NCI-H748 treated with DMSO at 0.1 percent for 48 hours (cell line): ENCODE measurements at regions not wholly inside any gene's neighbourhood (a gene's known extent, or its start where the extent isn't known, plus 50 kb on each side); places are given as distances from the start of the nearest gene placed in this dataset.
"Not testable (repeated sequence)": the region's sequence is repeated elsewhere in the genome, so short reads cannot be mapped to it uniquely, and the experiment has no call there.

Experiments used
- DNase-seq: peaks from one replicate; lab custom pipeline; 2025; lab: John Stamatoyannopoulos, UW

DNA sequence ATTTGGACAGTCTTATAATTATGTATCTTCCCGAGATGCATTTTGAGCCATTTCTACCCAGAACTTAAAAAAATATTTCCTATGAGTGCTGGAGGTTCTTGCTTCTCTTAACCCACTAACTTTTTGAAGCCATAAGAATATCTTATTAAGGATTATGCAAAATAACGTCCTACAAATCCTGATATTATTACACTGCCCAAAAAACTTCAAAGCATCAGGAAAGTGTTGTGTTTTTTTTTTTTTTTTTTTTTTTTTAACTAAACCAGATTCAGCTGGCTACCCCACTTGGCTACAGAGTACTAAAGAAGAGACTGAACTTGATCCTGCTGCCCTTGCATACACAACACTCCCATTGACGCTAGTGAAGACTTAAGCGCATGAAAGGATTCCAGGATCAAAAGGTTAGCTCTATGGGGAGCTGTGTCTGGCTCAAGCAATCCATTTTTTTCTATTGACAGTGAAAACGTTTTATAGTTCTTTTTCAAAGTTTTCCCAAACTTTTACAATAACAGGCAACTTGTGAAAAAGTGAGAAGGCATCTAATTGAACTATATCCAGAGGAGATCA is 141.4 kb downstream of the KCNRG start:
- DNase-seq: no peak

DNA sequence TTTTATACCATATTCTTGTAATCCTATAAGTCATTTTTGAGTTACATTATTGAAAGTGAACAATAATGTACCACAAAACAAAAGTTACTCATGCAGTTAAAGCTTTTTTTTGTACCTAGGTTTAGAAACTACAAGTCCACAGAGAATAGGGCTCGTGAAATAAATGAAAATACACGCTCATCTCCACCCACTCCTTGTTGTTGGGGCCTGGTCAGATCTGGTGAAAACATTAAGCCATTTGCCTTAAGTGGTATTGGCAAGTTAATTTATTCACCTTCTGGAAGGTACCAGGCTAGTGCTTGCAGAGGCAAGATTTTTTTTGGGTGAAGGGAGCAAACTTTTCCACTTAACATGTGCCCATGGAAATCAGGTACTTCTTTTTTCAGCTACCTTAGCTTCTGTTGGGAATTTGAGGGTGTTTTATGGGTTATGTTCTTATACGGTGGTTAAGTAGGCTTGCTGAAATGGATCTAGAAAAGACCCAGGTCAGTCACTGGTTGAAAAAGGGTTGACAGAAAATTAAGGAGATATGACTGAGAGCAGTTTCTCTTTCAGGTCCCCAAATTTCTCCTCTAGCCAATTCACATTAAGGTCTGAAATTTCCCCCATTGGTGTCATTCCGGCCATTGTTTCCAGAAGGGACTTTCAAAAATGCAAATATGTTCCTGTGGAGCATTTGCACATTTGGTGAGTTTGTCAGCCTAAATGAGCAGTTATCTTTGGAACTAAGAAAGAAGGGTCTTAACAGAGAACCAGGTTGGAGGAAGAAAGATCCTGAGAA is 143.3 kb downstream of the KCNRG start:
- no peak for DNase-seq

DNA sequence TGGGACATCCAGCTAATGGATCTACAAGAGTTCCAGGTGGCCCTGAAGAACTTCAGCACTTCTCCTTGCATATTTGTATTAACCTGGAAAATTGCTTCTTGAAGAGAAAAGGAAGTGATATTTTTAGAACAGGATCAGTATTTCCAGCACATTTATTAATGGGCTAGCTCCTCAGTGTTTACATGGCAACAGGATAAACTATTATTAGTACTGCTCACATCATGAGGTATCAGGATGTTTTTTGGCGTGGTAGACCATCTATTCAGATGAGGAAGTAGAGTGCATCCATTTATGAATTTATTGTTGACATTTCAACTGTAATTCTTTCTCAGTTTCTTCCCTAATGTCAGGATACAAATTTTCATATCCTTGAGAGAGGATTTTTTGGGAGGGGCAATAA is 144.4 kb downstream of the KCNRG start:
- DNase-seq: no peak

DNA sequence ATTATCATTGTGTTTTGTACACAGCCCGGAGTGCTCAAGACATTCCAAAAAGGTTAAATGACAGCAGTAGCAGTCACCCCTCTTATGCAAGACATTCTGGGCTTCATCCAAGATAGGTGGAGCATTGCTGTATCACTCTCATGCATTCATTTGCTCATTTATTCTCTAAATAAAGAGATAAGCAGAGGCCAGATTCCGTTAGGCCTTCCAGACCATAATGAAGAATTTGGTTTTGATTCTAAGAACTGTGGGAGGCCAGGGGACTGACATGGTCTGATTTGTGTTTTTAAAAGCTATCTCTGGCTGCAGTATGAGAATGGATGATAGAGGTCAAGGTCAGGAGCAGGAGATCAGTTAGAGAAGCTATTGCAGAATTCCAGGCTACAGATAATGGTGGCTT is 145.8 kb downstream of the KCNRG start:
- DNase-seq: no peak

DNA sequence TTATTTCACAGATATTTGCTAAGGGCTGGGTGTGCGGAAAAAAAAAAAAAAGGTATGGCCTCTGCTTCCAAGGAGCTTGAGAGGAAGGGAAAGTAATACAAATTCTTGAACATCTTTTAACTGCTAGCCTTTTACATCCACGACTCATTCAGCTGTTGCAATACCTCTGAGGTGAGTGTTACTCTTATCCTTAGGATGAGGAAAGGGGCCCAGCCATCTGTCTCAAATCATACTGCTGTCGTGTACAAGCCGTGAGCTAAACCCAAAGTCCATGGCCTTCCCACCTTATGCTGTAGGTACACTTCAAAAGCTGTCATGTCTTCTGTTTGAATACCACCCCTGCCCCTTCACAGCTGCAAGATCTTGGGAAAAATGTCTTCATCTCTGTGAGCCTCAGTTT is 146.8 kb downstream of the KCNRG start:
- no peak for DNase-seq

DNA sequence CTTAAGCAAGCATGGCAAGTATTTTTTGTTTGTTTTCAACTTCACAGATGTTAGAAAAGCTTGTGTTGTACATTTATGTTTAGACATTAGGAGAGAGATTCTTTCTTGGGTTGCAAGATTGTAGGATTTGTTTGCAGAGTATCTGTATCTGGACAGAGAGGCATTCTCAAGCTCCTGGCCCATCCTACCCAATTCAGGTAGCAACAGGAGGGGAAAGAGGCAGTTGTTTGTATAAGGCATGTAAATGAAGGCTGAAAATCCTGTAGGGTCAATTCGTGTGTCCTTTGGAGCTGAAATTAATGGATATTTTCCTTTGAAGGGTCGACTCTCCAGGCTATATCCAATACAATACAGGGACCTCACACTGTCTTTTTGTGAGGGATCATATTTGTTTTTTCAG is 147.3 kb downstream of the KCNRG start:
- no peak for DNase-seq

DNA sequence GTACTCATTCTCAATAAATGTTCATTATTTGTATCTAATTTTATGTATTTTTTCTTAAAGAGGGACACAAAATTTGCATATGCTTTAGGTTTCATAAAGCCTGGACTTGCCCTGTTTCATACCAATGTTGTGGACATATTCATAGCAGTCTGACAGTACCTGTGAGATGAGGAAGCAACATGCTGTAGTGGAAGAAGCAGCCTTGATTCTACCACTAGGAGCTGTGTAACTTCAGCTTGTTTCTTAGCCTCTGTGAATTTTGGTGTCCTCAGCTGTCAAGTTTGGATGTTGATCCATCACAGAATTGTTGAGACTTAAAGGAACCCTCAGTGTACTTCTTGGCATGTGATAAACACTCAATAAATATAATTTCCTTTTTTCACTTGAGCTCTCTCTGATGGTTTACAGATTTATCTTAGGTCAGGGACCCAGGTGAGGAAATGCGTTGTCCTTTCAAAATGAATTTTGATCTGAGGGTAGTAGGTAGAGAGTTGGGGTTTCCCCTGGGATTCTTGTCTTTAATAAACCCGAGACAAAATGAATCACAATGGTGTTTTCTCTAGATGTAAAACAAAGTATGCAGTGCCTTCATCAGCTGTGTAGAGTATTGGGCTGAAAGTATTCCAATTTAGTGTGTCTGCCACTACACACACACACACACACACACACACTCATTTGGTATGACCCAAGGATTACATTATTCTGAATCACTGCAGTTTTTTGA is 152.1 kb downstream of the KCNRG start:
- DNase-seq: no peak

DNA sequence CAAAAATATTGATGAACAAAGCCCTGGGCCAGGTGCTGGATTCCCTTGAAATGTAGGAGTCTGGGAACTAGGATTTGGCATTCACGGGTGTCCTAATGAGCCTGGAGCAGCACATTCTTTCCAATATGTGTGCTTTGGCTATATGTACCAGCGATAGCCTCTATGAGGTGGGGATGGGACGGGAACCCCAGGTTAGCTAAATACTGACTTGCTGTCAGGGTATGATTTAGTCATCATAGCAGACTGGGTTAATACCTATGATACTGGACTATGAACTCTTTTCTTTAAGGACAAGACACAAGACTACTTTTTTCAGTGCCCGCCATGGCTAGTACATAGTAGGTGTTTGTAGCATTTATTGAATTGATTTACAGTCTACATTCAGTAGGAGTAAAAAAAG is 152.7 kb downstream of the KCNRG start:
- no peak for DNase-seq

DNA sequence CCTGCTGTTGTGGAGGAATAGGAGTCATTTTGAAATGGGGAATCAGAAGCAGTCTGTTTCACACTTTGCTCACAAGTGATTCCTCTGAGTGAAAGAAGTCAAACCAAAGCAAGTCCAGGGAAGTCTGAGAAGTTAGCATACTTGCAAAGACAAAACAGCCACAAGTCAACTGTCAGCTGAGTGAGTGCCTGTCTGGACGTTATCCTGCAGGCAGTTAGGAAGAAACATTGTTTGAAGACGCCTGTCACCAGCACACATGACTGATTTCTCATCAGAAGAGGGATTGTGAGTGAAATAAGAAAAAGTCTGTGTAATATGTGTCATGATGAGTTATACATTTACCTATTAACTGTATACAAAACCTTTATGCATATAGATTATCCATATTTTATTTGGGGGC is 153.5 kb downstream of the KCNRG start:
- no peak for DNase-seq

DNA sequence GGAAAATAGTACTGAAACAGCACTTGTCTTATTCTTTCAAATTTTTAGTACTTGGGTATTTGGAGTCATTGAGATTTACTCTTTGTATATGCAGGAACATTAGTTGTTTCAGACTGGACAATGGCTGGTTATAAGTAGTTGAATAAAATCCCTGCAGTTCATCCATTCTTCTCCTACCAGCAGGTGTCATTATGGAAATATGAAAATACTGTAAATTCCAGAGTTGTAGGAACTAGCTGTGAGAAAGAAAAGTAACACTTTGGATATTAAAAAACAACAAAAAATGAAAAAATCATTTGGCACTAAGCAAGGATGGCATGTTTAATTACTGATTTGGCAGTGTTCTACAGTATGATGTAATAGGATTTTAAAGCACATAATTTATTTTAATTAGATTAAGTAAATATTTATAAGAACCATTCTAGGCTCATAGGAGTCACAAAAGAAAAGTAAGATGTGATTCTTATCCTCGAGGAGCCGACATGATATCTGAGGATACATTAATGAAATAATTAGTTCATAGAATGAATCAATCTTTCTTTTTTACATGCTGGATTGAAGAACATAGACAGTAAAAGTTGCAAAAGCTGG is 155.3 kb downstream of the KCNRG start:
- DNase-seq: no peak

DNA sequence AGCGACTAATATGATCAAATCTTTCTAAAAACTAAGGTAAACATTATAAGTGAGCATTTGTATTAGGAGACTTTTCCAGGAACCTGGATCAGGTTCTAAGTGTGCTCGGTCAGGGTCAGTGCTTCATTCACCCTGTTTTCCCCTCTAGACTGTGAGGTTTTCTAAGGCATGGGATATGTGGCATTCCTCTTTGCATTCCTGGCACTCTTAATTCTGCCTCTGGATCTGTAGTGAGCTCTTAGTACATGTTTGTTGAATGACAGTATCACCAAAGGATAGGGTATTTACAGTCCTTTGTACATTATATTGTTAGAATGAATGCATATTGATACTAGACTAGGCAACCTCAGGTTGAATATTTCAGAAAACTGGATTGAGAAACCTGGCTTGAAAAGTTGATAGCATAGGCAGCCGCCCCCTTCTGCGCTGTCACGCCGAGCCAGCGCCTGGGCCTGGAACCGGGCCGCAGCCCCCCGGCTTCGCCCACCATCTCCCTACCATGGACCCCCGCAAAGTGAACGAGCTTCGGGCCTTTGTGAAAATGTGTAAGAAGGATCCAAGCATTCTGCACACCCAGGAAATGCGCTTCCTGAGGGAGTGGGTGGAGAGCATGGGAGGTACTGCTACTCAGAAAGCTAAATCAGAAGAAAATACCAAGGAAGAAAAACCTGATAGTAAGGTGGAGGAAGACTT is 156.5 kb downstream of the KCNRG start:
- no peak for DNase-seq

DNA sequence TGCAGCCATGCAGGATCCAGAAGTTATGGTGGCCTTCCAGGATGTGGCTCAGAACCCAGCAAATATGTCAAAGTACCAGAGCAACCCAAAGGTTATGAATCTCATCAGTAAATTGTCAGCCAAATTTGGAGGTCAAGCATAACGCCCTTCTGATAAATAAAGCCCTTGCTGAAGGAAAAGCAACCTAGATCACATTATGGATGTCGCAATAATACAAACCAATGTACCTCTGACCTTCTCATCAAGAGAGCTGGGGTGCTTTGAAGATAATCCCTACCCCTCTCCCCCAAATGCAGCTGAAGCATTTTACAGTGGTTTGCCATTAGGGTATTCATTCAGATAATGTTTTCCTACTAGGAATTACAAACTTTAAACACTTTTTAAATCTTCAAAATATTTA is 157.8 kb downstream of the KCNRG start:
- DNase-seq: not testable (repeated sequence)

DNA sequence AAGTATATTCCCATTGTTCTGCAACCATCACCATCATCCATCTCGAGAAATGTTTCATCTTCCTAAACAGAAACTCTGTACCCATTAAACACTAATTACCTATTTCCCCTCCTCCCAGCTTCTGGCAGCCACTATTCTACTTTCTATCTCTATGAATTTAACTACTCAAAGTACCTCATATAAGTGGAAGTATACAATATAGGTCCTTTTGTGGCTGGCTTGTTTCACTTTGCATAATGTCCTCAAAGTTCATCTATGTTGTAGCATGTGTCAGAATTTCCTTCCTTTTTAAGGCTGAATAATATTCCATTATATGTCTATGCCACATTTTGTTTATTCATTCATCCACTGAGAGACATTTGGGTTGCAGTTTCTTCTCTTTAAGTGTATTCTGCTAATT is 159.4 kb downstream of the KCNRG start:
- DNase-seq: no peak

DNA sequence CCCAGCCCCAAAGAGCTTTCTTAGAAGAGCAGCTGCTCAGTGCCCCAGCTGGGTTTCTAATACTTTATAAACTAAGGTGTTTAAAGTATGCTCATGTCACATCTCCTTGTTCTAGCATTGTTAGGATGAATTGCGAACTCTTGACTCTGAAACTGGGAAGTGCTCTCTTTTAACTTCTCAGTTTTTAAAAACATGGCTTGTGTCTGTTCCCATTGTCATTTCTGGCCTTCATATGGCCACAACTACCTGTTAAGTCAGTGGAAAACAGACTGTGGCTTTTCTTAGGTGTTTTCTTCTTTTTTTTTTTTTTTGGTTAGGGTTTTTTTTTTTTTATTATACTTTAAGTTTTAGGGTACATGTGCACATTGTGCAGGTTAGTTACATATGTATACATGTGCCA is 164.7 kb downstream of the KCNRG start:
- DNase-seq: no peak

DNA sequence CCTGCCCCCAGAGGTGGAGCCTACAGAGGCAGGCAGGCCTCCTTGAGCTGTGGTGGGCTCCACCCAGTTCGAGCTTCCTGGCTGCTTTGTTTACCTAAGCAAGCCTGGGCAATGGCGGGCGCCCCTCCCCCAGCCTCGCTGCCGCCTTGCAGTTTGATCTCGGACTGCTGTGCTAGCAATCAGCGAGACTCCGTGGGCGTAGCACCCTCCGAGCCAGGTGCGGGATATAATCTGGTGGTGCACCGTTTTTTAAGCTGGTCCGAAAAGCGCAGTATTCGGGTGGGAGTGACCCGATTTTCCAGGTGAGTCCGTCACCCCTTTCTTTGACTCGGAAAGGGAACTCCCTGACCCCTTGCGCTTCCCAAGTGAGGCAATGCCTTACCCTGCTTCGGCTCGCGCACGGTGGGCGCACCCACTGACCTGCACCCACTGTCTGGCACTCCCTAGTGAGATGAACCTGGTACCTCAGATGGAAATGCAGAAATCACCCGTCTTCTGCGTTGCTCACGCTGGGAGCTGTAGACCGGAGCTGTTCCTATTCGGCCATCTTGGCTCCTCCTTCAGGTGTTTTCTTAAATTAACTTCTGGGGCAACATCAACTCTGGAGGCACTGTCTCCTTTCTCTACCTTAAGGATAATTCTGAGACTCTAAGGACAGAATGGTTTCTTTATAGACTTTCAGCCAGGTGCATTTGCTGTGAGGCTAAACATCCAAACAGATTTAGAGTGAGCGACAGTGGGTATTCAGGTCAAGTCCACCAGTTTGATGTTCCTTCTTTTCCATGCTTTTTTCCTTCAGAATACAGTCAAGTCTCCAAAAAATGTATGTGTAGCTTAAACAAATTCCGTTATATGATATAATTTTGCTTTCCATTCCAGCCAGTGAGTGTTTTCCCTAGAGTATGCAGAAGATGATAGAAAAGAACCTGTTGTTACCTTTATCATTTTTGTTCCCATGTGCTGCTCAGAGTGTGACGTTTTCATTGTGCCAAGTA is 170.8 kb downstream of the KCNRG start:
- not testable (repeated sequence) for DNase-seq

DNA sequence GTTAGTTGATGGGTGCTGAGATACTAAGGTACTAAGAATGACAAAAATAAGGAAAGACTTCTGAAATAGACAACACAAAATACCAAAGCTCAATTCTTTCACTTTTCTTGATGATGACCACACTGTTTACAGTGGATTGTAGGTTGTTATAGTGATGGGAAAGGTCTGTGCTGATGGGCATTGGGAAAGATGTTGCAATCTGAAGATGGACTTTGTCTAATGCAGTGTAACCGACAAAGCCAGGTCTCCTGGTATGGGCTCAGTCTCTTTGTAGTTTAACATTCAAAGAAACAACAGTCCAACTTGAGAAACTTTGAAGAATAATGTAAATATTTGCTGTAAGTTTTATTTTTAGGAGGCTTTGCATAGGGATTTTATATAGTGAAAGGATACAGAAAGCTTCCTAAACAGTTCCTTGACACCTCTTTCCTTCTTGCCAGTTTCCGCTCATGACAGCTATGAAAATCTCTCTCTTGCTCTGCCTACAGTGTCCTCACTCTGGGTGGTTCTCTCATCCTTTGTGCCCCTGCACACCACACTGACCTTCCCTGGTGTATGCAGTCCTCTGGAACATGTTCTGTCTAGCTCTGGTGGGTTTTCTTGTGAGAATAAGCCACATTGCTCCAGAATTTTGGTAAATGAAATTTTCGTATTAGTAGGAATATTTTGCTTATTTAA is 172.2 kb downstream of the KCNRG start:
- DNase-seq: no peak

DNA sequence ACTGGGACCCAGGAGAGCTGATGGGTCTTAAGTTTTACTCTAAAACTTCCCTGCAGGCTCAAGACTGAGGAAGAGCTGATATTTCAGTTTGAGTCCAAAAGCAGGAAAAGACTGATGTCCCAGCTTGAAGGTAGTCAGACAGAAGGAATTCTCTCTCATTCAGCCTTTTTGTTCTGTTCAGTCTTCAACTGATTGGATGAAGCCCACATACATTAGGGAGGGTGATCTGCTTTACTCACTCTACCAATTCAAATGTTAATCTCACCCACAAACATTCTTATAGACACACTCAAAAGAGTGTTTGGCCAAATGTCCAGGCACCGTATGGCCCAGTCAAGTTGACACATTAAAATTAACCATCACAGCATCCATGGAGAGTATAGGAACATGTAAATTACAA is 173.5 kb downstream of the KCNRG start:
- no peak for DNase-seq

DNA sequence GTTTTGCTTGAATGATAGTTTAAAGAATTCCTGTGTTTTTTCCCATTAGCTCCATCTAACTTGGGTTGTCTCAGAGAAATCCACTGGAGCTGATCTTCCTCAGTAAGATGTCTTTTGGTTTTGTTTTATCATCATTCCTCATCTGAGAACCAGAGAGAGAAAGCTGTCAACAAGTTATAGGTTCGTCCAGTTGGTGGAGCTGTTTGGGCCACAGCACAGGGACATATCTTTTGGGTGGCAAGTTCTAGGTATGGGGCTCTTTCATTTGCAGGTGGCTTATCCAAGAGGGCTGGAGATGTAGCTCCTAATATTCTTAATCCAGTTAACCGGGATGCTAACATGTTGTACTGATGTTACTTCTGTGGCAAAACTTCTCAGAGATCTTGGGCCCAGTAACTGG is 174.2 kb downstream of the KCNRG start:
- DNase-seq: no peak

DNA sequence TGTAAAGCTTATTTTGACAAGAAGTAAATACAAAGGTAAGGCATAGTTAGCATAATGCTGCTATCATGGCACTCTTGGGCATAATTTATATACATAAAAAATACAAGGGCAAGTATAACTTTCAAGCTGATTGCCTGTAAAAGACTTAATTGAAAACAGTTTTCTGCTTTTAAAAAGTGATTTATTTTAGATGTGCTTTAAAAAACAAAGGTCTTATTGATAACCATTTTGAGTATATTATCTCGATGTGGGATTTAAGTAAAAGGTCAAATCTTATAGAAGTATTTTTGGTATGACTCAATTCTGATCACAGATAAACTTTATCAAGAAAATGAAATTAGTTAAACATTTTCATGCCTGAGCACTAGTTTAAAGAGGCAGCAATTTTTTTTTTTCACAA is 175.8 kb downstream of the KCNRG start:
- no peak for DNase-seq

DNA sequence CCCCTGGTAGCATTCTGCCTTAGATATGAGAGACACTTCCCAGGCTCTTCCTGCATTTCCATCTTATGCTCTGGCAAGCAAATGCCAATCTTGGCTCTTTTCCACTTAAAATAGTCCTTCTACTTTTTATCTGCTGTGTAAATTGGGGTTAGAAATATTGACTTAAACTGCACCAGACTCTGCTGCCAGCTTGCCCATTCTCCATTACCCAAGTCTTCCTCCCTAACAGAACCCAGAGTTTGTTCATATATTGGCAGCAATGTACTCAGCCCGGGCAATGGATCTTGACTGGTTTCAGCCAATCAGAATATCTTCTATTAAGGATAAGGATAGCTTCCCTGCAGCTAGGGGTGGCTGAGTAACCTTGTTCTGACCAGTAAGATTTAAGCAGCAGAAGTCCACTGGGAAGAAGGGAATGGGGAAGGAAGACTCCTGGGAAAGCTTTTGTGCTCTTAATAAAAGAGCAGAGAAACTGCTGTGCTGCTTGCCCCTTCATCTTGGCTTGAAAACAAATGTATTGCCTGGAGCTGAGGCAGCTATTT is 177.1 kb downstream of the KCNRG start:
- DNase-seq: no peak
